ENCODE measurements at regions not wholly inside any gene's neighbourhood (a gene's known extent, or its start where the extent isn't known, plus 50 kb on each side); places are given as distances from the start of the nearest gene placed in this dataset.

GRCh38 chr11:8829556-8829955, 81.4 kb upstream of the AKIP1 start:
- TF ChIP-seq CTCF (IDR thresholded peaks at IDR 0.05; ENCODE audit: poor library complexity) (no peak), EZH2 (IDR thresholded peaks at IDR 0.05; ENCODE audit: borderline replicate concordance) (no peak), EZH2phosphoT487 (IDR thresholded peaks at IDR 0.05; ENCODE audit: low read depth, severe bottlenecking, unreplicated experiment) (no peak)

Measured in hepatocyte (in vitro differentiated cells).